Inferior parietal cortex (tissue), 1 donor: ENCODE measurements at regions not wholly inside any gene's neighbourhood (a gene's known extent, or its start where the extent isn't known, plus 50 kb on each side); places are given as distances from the start of the nearest gene placed in this dataset.

Experiments used
- DNase-seq: peaks from one replicate; pipeline ENCODE4 v3.0.0-alpha.2; 2016; ENCODE audit errors: extremely low spot score

GRCh38 chr15:98143116-98143515 is 182.6 kb downstream of the ARRDC4 start:
- DNase-seq, result no peak

- DNase-seq, result no peak
Observed at GRCh38 chr15:98144388-98144787, 183.9 kb downstream of the ARRDC4 start.

- no peak for DNase-seq
Observed at GRCh38 chr15:98146031-98146820, 185.7 kb downstream of the ARRDC4 start.

DNA sequence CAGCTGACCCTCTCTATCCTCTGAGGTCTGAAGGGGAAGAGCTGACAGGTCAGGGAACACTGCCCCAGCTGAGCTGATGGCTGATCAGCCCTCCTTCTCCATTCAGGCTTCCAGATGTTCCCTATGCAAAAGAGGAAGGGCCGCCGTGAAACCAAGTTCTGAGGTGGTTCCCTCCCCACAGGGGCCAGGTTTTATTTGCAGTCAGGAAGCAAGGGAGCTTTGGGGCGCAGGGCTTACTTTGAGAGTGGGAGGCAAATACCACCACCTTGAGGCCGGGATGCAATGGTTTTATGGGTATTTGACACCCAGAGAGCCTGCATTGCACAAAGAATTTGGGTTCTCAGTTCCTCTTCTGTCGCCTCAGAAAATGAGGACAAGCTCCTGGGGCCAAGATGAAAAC is 186.9 kb downstream of the ARRDC4 start:
- DNase-seq, result no peak

GRCh38 chr15:98150084-98150483 is 189.6 kb downstream of the ARRDC4 start:
- no peak for DNase-seq

- no peak for DNase-seq
Observed at GRCh38 chr15:98150536-98150935, 190.0 kb downstream of the ARRDC4 start.

DNA sequence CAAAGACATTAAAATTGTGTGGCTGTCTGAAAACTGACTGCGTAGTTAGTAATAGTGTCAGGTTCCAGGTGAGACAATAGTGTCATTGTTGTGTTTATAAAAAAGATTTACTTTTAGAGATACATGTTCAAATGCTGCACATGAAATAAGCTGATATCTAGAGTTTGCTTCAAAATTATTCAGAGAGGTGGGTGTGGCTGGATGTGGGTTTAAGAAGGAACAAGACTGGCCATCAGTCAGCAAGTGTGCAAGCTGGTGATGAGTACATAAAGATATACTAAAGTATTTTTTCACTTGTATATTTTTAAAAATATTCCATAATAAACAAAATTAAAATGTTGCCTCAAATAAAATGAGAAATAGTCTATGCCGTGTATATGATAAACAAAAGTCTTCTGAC is 190.6 kb downstream of the ARRDC4 start:
- DNase-seq, result no peak

DNA sequence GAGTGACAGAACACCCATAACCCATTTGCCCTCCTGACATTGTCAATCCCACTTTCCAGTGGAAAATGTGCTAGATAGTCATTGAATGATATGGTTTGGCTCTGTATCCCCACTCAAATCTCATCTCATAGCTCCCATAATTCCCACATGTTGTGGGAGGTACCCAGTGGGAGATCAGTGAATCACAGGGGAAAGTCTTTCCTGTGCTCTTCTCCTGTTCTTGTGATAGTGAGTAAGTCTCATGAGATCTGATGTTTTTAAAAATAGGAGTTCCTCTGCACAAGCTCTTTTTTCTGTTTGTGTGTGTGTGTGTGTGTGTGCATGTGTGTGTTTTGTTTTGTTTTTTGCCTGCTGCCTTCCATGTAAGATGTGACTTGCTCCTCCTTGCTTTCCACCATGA is 191.7 kb downstream of the ARRDC4 start:
- DNase-seq, result no peak

- DNase-seq, result no peak
Observed at GRCh38 chr15:98154863-98155262, 194.4 kb downstream of the ARRDC4 start.

DNA sequence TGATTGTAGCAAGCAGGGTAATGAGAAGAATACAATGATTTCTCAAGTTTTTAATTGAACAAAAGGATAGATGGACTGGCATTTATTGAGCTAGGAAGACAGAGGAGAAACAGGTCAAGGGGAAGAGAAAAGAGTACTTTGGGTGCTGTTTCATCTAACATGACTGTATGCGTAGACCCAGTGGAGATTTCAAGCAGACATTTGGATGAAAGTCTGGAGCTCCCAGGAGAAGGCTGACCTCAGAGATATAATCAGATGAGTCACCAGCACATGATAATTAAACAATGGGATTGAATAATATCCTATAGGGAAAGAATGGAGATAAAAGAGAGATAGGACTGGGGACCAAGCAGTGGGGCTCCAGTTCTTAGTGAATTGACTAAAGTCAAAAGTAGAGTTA is 194.9 kb downstream of the ARRDC4 start:
- DNase-seq, result no peak

- no peak for DNase-seq
Observed at GRCh38 chr15:98160236-98160635, 199.7 kb downstream of the ARRDC4 start.

- no peak for DNase-seq
Observed at GRCh38 chr15:98163319-98164045, 203.0 kb downstream of the ARRDC4 start.

GRCh38 chr15:98164571-98164970 is 204.1 kb downstream of the ARRDC4 start:
- DNase-seq, result no peak

DNA sequence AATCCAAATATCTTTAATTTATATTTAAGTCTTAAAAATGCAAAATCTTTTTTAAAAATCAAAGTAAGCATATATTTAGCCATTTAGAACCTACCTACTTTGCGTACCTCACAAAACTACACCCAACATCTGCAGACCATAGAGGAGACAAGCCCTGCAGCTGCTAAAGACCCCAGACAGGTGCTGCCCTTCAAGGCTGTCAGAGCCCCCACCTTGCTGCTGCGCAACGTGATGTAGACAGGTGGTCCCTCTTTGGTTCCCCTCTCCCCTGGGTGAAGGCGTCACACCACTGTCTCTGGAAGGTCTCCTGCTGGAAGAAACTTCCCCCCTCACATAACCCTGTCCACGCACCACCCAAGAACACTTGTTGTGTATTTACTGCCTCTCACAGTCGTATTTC is 204.5 kb downstream of the ARRDC4 start:
- no peak for DNase-seq

DNA sequence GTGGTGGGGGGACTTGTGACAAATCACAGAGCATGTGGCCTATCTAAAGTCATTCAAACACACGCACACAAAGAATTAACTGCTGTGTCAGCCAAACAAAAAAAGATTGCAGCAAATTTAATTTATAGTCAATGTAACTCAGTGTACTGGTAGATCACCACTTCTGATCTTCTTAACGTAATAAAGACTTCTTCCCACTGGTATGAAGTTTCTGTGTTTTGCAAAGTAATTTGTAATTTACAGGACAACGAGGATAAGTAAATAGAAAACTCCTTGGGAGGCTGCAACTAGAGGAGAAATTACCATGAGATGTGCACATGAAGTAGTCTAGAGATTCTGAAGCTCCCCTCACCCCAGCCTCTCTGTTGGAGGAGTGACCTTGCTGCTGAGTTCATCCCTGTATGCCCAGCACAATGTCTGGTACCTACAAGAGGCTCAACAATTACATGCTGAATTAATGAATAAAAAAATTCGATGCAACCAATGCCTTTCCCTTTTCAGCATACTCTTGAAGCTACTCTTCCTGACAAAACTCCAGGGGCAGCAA is 207.3 kb downstream of the ARRDC4 start:
- no peak for DNase-seq

DNA sequence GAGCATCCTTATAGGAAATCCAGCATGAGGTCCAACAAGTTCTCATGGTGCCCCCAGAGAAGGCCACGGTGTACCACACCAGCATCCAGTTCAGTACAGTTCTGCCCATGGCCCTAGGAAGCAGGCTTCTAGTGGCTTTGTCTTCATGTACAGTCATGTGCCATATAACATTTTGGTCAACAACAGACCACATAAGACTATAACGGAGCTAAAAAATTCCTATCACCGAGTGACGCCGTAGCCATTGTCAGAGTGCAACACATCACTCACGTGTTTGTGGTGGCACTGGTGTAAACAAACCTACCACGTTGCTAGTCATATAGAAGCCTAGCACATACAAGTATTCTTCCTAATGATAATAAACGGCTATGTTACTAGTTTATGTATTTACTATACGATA is 209.0 kb downstream of the ARRDC4 start:
- DNase-seq, result no peak

- DNase-seq, result no peak
Observed at GRCh38 chr15:98174286-98174685, 213.8 kb downstream of the ARRDC4 start.

DNA sequence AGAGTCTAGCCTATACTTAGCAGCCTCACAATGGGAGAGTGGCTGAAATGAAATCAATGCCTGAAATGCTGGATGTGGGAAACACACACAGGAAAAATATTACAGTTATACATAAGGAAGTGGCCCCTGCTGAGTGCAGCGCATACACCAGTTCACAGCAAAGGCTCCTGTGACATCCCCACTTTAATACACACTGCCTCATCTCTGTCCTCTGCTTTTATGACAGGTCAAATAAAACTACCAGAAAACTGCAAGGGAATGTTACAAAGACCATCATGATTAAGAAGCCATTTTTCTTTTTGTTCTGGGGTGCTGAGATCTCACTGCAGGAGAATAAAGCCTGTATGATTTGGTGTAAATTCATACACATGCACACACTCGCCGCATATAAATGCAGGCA is 214.3 kb downstream of the ARRDC4 start:
- DNase-seq, result no peak

DNA sequence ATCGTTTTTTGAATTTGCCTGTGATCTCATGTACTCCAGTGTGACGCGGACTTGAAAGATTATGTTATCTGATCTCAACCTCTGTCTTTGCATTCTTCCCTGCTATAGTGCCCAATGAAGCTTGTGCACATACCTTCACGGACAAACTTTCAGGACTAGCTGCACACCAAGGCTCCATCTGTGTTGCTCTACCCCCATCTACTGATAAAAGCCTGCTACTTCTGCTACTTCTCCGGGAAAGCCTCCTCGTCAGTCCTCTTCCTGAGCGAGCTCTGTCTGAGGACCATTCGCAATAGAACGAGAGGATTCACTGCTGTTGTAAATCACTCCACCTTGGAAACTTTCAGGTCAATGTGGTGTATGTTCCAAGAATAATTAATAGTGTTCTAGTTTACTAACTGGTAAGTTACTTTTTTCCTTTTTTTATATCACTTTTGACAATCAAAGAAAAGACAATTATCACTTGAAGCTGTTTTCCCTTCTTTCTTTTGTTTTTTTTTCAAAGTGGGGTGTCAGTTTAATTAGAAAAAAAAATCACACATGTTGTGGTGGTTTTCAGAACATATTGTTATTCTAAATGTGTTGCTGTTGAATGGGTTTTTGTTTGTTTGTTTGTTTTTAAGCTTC is 217.6 kb downstream of the ARRDC4 start:
- DNase-seq, result peak; percentile 79

GRCh38 chr15:98178861-98179260 is 218.4 kb downstream of the ARRDC4 start:
- no peak for DNase-seq

DNA sequence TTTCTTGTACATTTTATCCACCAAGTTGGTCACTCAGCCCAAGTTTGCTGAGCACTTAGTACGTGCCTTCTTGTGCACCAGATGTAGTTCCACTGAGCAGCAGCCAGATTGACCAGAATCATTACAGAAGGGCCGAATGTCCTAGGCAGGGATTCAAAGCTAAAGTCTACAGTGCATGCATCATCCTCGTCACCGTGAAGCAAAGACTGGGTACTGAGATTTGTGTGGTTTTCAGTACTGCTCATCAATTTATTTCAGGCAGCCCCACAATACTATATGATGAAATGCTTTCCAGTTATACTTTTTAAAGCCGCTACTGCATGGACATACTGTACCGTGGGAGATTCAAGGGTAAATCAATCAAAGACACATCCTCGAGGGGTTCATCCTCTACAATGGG is 227.0 kb downstream of the ARRDC4 start:
- DNase-seq, result no peak

DNA sequence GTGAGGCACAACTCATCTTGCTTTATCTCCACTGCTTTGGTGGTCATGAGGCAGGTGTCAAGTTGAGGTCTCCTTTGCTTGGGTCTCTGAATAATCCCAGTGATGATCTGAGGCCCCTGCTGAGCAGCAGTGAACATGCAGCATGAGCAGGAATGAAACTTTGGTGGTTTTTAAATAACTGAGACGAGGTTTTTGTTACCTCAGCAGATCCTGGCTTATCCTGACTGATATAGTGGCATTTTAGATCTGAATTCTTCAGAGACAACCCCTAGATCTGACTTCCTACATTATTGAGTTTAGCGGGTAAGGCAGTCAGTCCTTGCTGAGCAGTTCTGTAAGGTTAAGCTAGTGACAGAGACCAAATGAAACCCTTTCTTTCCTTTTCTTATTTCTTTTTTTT is 230.4 kb downstream of the ARRDC4 start:
- no peak for DNase-seq

GRCh38 chr15:98195796-98196195 is 235.3 kb downstream of the ARRDC4 start:
- no peak for DNase-seq
